ENCODE measurements at regions not wholly inside any gene's neighbourhood (a gene's known extent, or its start where the extent isn't known, plus 50 kb on each side); places are given as distances from the start of the nearest gene placed in this dataset.
"Not testable (repeated sequence)": the region's sequence is repeated elsewhere in the genome, so short reads cannot be mapped to it uniquely, and the experiment has no call there.

- 79% methylated on average over 5 of the region's 5 CpGs for WGBS
- no peaks in the 10 kb centered on the region for H3K27me3 ChIP-seq
- no peaks in the 10 kb centered on the region for H3K9me3 ChIP-seq
- H3K36me3 ChIP-seq: no peaks in the 10 kb centered on the region
- TF ChIP-seq EP300 (IDR thresholded peaks at IDR 0.05): no peak
- TF ChIP-seq POLR2AphosphoS5 (IDR thresholded peaks at IDR 0.05): no peak
- H3K4me1 ChIP-seq: peaks cover 0 to 7% (median 3%) of the 10 kb centered on the region in 4 donors
- intact Hi-C loops (cut with DNase I): no loop called here
- no peak for DNase-seq (ENCODE audit: extremely low spot score)
- H3K4me3 ChIP-seq: no peak overlapping the region
- no peak overlapping the region for H3K27ac ChIP-seq (replicated peaks in 1 of 4)
Observed at GRCh38 chr6:112439010-112439409, 91.9 kb downstream of the RFPL4B start.

GRCh38 chr6:112439432-112439831 lies 92.3 kb downstream of the RFPL4B start:
- H3K27me3 ChIP-seq: no peaks in the 10 kb centered on the region
- 74% methylated on average over 1 of the region's 1 CpG for WGBS
- H3K36me3 ChIP-seq: no peaks in the 10 kb centered on the region
- peaks cover 0 to 7% (median 3%) of the 10 kb centered on the region in 4 donors for H3K4me1 ChIP-seq
- no peak overlapping the region for H3K27ac ChIP-seq (replicated peaks in 1 of 4)
- no peak overlapping the region for H3K4me3 ChIP-seq
- no peak for DNase-seq (ENCODE audit: extremely low spot score)
- no peaks in the 10 kb centered on the region for H3K9me3 ChIP-seq
- intact Hi-C loops (cut with DNase I): no loop called here
- TF ChIP-seq CTCF (IDR thresholded peaks at IDR 0.05) (no peak), POLR2A (IDR thresholded peaks at IDR 0.05; ENCODE audit: low read depth) (no peak), EP300 (IDR thresholded peaks at IDR 0.05) (no peak), POLR2AphosphoS5 (IDR thresholded peaks at IDR 0.05) (no peak)

GRCh38 chr6:112441607-112442006 lies 94.5 kb downstream of the RFPL4B start:
- Histone ChIP-seq H3K4me1 (peaks cover 0 to 7% (median 3%) of the 10 kb centered on the region in 4 donors), H3K27ac (replicated peaks in 1 of 4) (no peak overlapping the region), H3K27me3 (no peaks in the 10 kb centered on the region), H3K9me3 (no peaks in the 10 kb centered on the region), H3K36me3 (no peaks in the 10 kb centered on the region), H3K4me3 (no peak overlapping the region)
- TF ChIP-seq EP300 (IDR thresholded peaks at IDR 0.05): no peak
- TF ChIP-seq CTCF (IDR thresholded peaks at IDR 0.05): no peak
- no peak for TF ChIP-seq POLR2AphosphoS5 (IDR thresholded peaks at IDR 0.05)
- TF ChIP-seq POLR2A (IDR thresholded peaks at IDR 0.05; ENCODE audit: low read depth): no peak
- WGBS: 73% methylated on average over 1 of the region's 1 CpG
- intact Hi-C loops (cut with DNase I): no loop called here
- no peak for DNase-seq (ENCODE audit: extremely low spot score)

- H3K4me3 ChIP-seq: no peak overlapping the region
- TF ChIP-seq EP300 (IDR thresholded peaks at IDR 0.05): no peak
- TF ChIP-seq POLR2A (IDR thresholded peaks at IDR 0.05; ENCODE audit: low read depth): no peak
- TF ChIP-seq POLR2AphosphoS5 (IDR thresholded peaks at IDR 0.05): peak in 1 of 2 donors; percentile 40
- intact Hi-C loops (cut with DNase I): no loop called here
- H3K9me3 ChIP-seq: no peaks in the 10 kb centered on the region
- DNase-seq (ENCODE audit: extremely low spot score): no peak
- peak overlapping the region in 1 of 4 donors; percentile 45 for H3K27ac ChIP-seq (replicated peaks in 1 of 4)
- peaks cover 0 to 7% (median 3%) of the 10 kb centered on the region in 4 donors for H3K4me1 ChIP-seq
- no peaks in the 10 kb centered on the region for H3K36me3 ChIP-seq
- H3K27me3 ChIP-seq: no peaks in the 10 kb centered on the region
- 71% methylated on average over 6 of the region's 6 CpGs for WGBS
Observed at GRCh38 chr6:112443179-112444065, 96.3 kb downstream of the RFPL4B start.

GRCh38 chr6:112448786-112449185 lies 101.7 kb downstream of the RFPL4B start:
- H3K36me3 ChIP-seq; H3K27me3 ChIP-seq; DNase-seq (ENCODE audit: extremely low spot score); H3K27ac ChIP-seq (replicated peaks in 1 of 4); H3K4me1 ChIP-seq; intact Hi-C loops (cut with DNase I); H3K4me3 ChIP-seq: not testable (repeated sequence)
- WGBS: 90% methylated on average over 3 of the region's 3 CpGs
- H3K9me3 ChIP-seq: peaks cover 0 to 21% (median 0%) of the 10 kb centered on the region in 4 donors

- Histone ChIP-seq H3K4me1 (no peaks in the 10 kb centered on the region), H3K9me3 (peaks cover 0 to 21% (median 0%) of the 10 kb centered on the region in 4 donors), H3K27ac (replicated peaks in 1 of 4) (no peak overlapping the region), H3K36me3 (no peaks in the 10 kb centered on the region), H3K4me3 (no peak overlapping the region), H3K27me3 (no peaks in the 10 kb centered on the region)
- TF ChIP-seq CTCF (IDR thresholded peaks at IDR 0.05) (no peak), EP300 (IDR thresholded peaks at IDR 0.05) (no peak), POLR2AphosphoS5 (IDR thresholded peaks at IDR 0.05) (no peak), POLR2A (IDR thresholded peaks at IDR 0.05; ENCODE audit: low read depth) (no peak)
- intact Hi-C loops (cut with DNase I): no loop called here
- DNase-seq (ENCODE audit: extremely low spot score): no peak
Observed at GRCh38 chr6:112450663-112451062, 103.5 kb downstream of the RFPL4B start.
